ENCODE measurements at regions not wholly inside any gene's neighbourhood (a gene's known extent, or its start where the extent isn't known, plus 50 kb on each side); places are given as distances from the start of the nearest gene placed in this dataset. TPM values are rescaled to one million over a fixed set of nuclear protein-coding genes. Genes with fewer than 3 reads are reported as not detected.

DNA sequence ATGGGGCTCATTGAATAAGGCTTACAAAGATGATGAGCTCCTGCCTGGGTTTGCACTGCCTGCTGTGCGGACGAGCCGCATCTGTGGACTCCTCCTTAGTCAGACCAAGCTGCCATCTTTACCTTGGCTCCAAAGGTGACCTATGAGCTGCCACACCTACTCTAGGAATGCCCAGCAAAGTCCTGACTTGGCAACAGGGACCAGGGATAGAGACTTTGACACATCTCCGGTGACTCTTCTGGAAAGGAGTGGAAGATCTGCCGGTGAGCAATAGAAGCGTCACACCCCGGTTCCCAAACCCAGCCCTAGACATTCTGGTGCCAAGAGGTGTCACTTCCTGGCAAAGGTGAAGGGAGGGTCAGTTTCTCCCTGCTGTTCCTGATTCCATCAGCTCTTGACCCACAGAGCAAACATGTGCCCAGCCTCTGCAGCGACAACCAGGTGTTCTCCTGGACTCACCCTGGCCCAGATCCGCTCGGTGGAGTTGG is 50.2 kb upstream of the GTF3A start:
- intact Hi-C loops (cut with micrococcal nuclease) (loop anchor here (1.0 to 5.0 kb wide), 2 partner anchors 452 to 608 kb away; no protein-coding TSS in a partner anchor), in situ Hi-C loops (cut with MboI) (no loop called here)
- Histone ChIP-seq H3K27me3 (ENCODE audit: control insufficient read depth in 2 of 2, insufficient read depth in 2 of 2, low read length in 2 of 2) (peaks cover 11 to 35% of the 10 kb centered on the region in 2 experiments; a peak in 4 of 5 replicates), H3K9ac (ENCODE audit: insufficient read depth in 1 of 2, low read depth in 2 of 2, low read length in 2 of 2) (no peak overlapping the region), H3K4me2 (ENCODE audit: insufficient read depth, low read length) (no peak overlapping the region), H2AFZ (ENCODE audit: low read depth, low read length) (no peak overlapping the region), H3K9me3 (replicated peaks; ENCODE audit: control insufficient read depth, insufficient read depth, low read depth, low read length) (no peaks in the 10 kb centered on the region), H3K4me1 (replicated peaks in 1 of 2; ENCODE audit: control insufficient read depth in 2 of 2, insufficient read depth in 2 of 2, low read length in 2 of 2) (no peaks in the 10 kb centered on the region), H3K4me3 (no peak overlapping the region), H3K9me1 (ENCODE audit: control insufficient read depth, insufficient read depth, low read length) (no peaks in the 10 kb centered on the region), H4K20me1 (replicated peaks; ENCODE audit: control insufficient read depth, insufficient read depth, low read length) (no peaks in the 10 kb centered on the region), H3K27ac (ENCODE audit: extremely low read depth, low read depth, low read length) (no peak overlapping the region), H3K36me3 (ENCODE audit: control insufficient read depth, insufficient read depth, low read length) (no peaks in the 10 kb centered on the region), H3K79me2 (ENCODE audit: control insufficient read depth, insufficient read depth, low read length) (no peaks in the 10 kb centered on the region)
- BruUV-seq (replicated peaks): no TSS peak
- DNase-seq (ENCODE audit: extremely low read depth in 1 of 4, low spot score in 3 of 4) (no peak), ATAC-seq (no peak; the same call in 2 of the 3 replicates), FAIRE-seq (no peak)
- WGBS (ENCODE audit: insufficient coverage, low coverage, missing lambda C conversion rate): 39% methylated on average over 8 of the region's 10 CpGs
- CTCF ChIA-PET (ENCODE audit: low intra/inter-chr PET ratio): interaction anchor here (1.0 to 2.1 kb wide), 2 partner anchors 389 to 452 kb away, joined by 3 to 16 read pairs; no protein-coding TSS in a partner anchor
- POLR2A ChIA-PET: interaction anchor here (0.9 to 1.0 kb wide), 2 partner anchors 12 to 113 kb away, joined by 3 to 4 read pairs; no protein-coding TSS in a partner anchor
- TF ChIP-seq FOXJ2 (tag; IDR thresholded peaks at IDR 0.05) (no peak), SMC3 (conservative IDR thresholded peaks at IDR 0.05; ENCODE audit: insufficient read depth, low read depth, low read length) (no peak), ZNF24 (IDR thresholded peaks at IDR 0.05) (no peak)

Small RNA genes lying in the stretch of these regions (small RNA-seq; reads per million reads assigned to genes)
- not detected for gene RNU6-70P
